Ramos (cell line): ENCODE measurements at regions not wholly inside any gene's neighbourhood (a gene's known extent, or its start where the extent isn't known, plus 50 kb on each side); places are given as distances from the start of the nearest gene placed in this dataset.
"Not testable (repeated sequence)": the region's sequence is repeated elsewhere in the genome, so short reads cannot be mapped to it uniquely, and the experiment has no call there.

Experiments used
- in situ Hi-C: fragments of 300-500 bp; cut with MboI; formaldehyde crosslinking; loops from one replicate; pipeline ENCODE4 v1.14.3; 2022; ENCODE audit warnings: low sequenced_read_pairs; ENCODE audit not compliant: unreplicated experiment

GRCh38 chr20:29496767-29497166 is 1760.7 kb upstream of the DEFB115 start:
- in situ Hi-C loops, result not testable (repeated sequence)

GRCh38 chr20:29497261-29497671 is 1760.2 kb upstream of the DEFB115 start:
- in situ Hi-C loops, result no loop called here

GRCh38 chr20:29497684-29498083 is 1759.8 kb upstream of the DEFB115 start:
- in situ Hi-C loops, result not testable (repeated sequence)

GRCh38 chr20:29500738-29501137 is 1756.7 kb upstream of the DEFB115 start:
- in situ Hi-C loops, result not testable (repeated sequence)

- in situ Hi-C loops, result not testable (repeated sequence)
Observed at GRCh38 chr20:29514634-29515033, 1742.8 kb upstream of the DEFB115 start.

GRCh38 chr20:29516847-29517246 is 1740.6 kb upstream of the DEFB115 start:
- in situ Hi-C loops, result not testable (repeated sequence)

- in situ Hi-C loops, result not testable (repeated sequence)
Observed at GRCh38 chr20:29519610-29520241, 1737.7 kb upstream of the DEFB115 start.

GRCh38 chr20:29533566-29534177 is 1723.8 kb upstream of the DEFB115 start:
- in situ Hi-C loops, result not testable (repeated sequence)

- in situ Hi-C loops, result not testable (repeated sequence)
Observed at GRCh38 chr20:29566901-29567635, 1690.4 kb upstream of the DEFB115 start.

GRCh38 chr20:29567671-29568070 is 1689.8 kb upstream of the DEFB115 start:
- in situ Hi-C loops, result not testable (repeated sequence)

GRCh38 chr20:29570126-29570525 is 1687.3 kb upstream of the DEFB115 start:
- in situ Hi-C loops, result not testable (repeated sequence)

GRCh38 chr20:29589530-29589929 is 1667.9 kb upstream of the DEFB115 start:
- in situ Hi-C loops, result not testable (repeated sequence)

GRCh38 chr20:29604163-29604562 is 1653.3 kb upstream of the DEFB115 start:
- in situ Hi-C loops, result not testable (repeated sequence)

GRCh38 chr20:29606171-29606570 is 1651.3 kb upstream of the DEFB115 start:
- in situ Hi-C loops, result not testable (repeated sequence)

- in situ Hi-C loops, result not testable (repeated sequence)
Observed at GRCh38 chr20:29629395-29629794, 1628.1 kb upstream of the DEFB115 start.
